Choroid plexus epithelial cell (primary cell): ENCODE measurements at regions not wholly inside any gene's neighbourhood (a gene's known extent, or its start where the extent isn't known, plus 50 kb on each side); places are given as distances from the start of the nearest gene placed in this dataset.
"Not testable (repeated sequence)": the region's sequence is repeated elsewhere in the genome, so short reads cannot be mapped to it uniquely, and the experiment has no call there.

Source experiments
- DNase-seq: peaks from one replicate; pipeline ENCODE4 v3.0.0-alpha.2; 2010; ENCODE audit warnings: low read depth
- H3K4me3 ChIP-seq: 2 replicates; pipeline ENCODE4 v1.5.1; 2011; ENCODE audit warnings: low read depth, mild to moderate bottlenecking, control low read depth, low read length, moderate library complexity
- CTCF ChIP-seq: conservative IDR thresholded peaks from 2 replicates; pipeline ENCODE4 v1.5.1; 2011; ENCODE audit warnings: low read depth, mild to moderate bottlenecking, control low read depth, inconsistent platforms, low read length, moderate library complexity

GRCh38 chr2:126979039-126980003, 80.6 kb downstream of the TEX51 start:
- H3K4me3 ChIP-seq = no peak overlapping the region
- no peak for DNase-seq
- TF ChIP-seq CTCF = no peak

GRCh38 chr2:126981476-126981875, 82.8 kb downstream of the TEX51 start:
- no peak for TF ChIP-seq CTCF
- DNase-seq = no peak
- no peak overlapping the region for H3K4me3 ChIP-seq

- no peak for DNase-seq
- H3K4me3 ChIP-seq = no peak overlapping the region
- TF ChIP-seq CTCF = no peak
These were observed 84.2 kb downstream of the TEX51 start for GRCh38 chr2:126982935-126983334.

- DNase-seq = no peak
- H3K4me3 ChIP-seq = no peak overlapping the region
- TF ChIP-seq CTCF = no peak
These were observed 88.0 kb downstream of the TEX51 start for GRCh38 chr2:126986631-126987187.

GRCh38 chr2:126988482-126988881, 89.8 kb downstream of the TEX51 start:
- no peak overlapping the region for H3K4me3 ChIP-seq
- DNase-seq = no peak
- no peak for TF ChIP-seq CTCF

- not testable (repeated sequence) for DNase-seq, H3K4me3 ChIP-seq
These were observed 90.4 kb downstream of the TEX51 start for GRCh38 chr2:126989064-126989463.

- no peak for DNase-seq
- no peak for TF ChIP-seq CTCF
- no peak overlapping the region for H3K4me3 ChIP-seq
These were observed 91.5 kb downstream of the TEX51 start for GRCh38 chr2:126990200-126990599.
